HCT116 (cell line): ENCODE measurements at regions not wholly inside any gene's neighbourhood (a gene's known extent, or its start where the extent isn't known, plus 50 kb on each side); places are given as distances from the start of the nearest gene placed in this dataset.

Source experiments
- ATAC-seq: fragments of 200-7000 bp; cut with Tn5 transposase; 2 replicates; pipeline ENCODE4 v1.9.1; 2020; ENCODE audit warnings: mild to moderate bottlenecking, moderate library complexity
- BruUV-seq: library from RNA; stranded (reverse); fragments of 400-500 nt; replicated peaks from 2 replicates; lab custom pipeline; 2021; lab: Mats Ljungman, UMichigan
- CTCF ChIA-PET: fragments of 300-600 bp; sonication (Branson Sonifier 250); formaldehyde crosslinking; loops from one replicate; lab custom pipeline; 2021; ENCODE audit warnings: antibody characterized with exemption; lab: Charles Lee
- POLR2A ChIA-PET: fragments of 300-600, 350-600 bp; sonication (Branson Sonifier 250); formaldehyde crosslinking; loops from one replicate; lab custom pipeline; 2021; ENCODE audit warnings: antibody characterized with exemption; lab: Charles Lee
- RAD21 ChIA-PET, 2 experiments: fragments of 300-600 bp; sonication (Branson Sonifier 250); formaldehyde crosslinking; loops; one replicate each; lab custom pipeline; 2023; ENCODE audit warnings: low total read pairs in 2 of 2; ENCODE audit not compliant: uncharacterized antibody in 2 of 2, unreplicated experiment in 2 of 2, low non-redundant PET in 1 of 2; lab: Charles Lee
- DNase-seq: peaks from one replicate; pipeline ENCODE4 v3.0.0-alpha.2; 2010; ENCODE audit warnings: low read depth, low spot score
- H2AFZ ChIP-seq: fragments of 200-600 bp; shearing (Covaris generic), sonication (generic); 2 replicates; pipeline ENCODE4 v1.6.1; 2017; ENCODE audit warnings: low read depth, mixed run types, mixed read lengths, antibody characterized with exemption, low read length; ENCODE audit not compliant: poor library complexity, severe bottlenecking
- H3K27ac ChIP-seq: 2 replicates; pipeline ENCODE4 v1.5.1; 2012; ENCODE audit warnings: low read depth, low read length
- H3K27me3 ChIP-seq: fragments of 200-600 bp; sonication (generic); 2 replicates; pipeline ENCODE4 v1.6.1; 2016; ENCODE audit warnings: mixed run types, low read length, mixed read lengths; ENCODE audit not compliant: insufficient read depth
- H3K36me3 ChIP-seq, 2 experiments: fragments of 200-500 bp in 1 of 2; fragments of 200-600 bp in 1 of 2; sonication (Bioruptor generic) in 1 of 2; sonication (generic) in 1 of 2; 2 replicates each; pipeline versions ENCODE4 v1.5.1 to v1.6.1; 2014 to 2016; ENCODE audit warnings: low read length in 2 of 2, inconsistent platforms in 1 of 2, mixed read lengths in 1 of 2, mixed run types in 1 of 2; ENCODE audit not compliant: insufficient read depth in 2 of 2, control insufficient read depth in 1 of 2
- H3K4me1 ChIP-seq, 2 experiments: fragments of 200-600 bp in 1 of 2; sonication (generic) in 1 of 2; 2 replicates each; pipeline versions ENCODE4 v1.5.1 to v1.6.1; 2012 to 2017; ENCODE audit warnings: low read length in 2 of 2, inconsistent platforms in 1 of 2, mild to moderate bottlenecking in 1 of 2, mixed read lengths in 1 of 2, mixed run types in 1 of 2, moderate library complexity in 1 of 2; ENCODE audit not compliant: insufficient read depth in 2 of 2, control insufficient read depth in 1 of 2
- H3K4me2 ChIP-seq: fragments of 200-600 bp; sonication (generic); 2 replicates; pipeline ENCODE4 v1.6.1; 2017; ENCODE audit warnings: mixed run types, low read length, mixed read lengths
- H3K4me3 ChIP-seq, 2 experiments: fragments of 200-600 bp in 1 of 2; sonication (generic) in 1 of 2; replicated peaks in 1 of 2; 2 replicates each; pipeline ENCODE4 v1.5.1; 2011 to 2016; ENCODE audit warnings: low read length in 2 of 2, control low read depth in 1 of 2, low read depth in 1 of 2, mild to moderate bottlenecking in 1 of 2, mixed read lengths in 1 of 2, mixed run types in 1 of 2
- H3K79me2 ChIP-seq: fragments of 200-600 bp; sonication (generic); 2 replicates; pipeline ENCODE4 v1.6.1; 2017; ENCODE audit warnings: mild to moderate bottlenecking, mixed run types, low read length, moderate library complexity, mixed read lengths; ENCODE audit not compliant: insufficient read depth
- H3K9ac ChIP-seq: fragments of 200-600 bp; sonication (generic); 2 replicates; pipeline ENCODE4 v1.6.1; 2016; ENCODE audit warnings: low read length, mixed read lengths
- H3K9me2 ChIP-seq: fragments of 200-600 bp; sonication (generic), shearing (Covaris generic); 2 replicates; pipeline ENCODE4 v1.6.1; 2017; ENCODE audit warnings: mixed run types, mild to moderate bottlenecking, moderate library complexity; ENCODE audit not compliant: insufficient read depth
- H3K9me3 ChIP-seq, 2 experiments: fragments of 200-500 bp in 1 of 2; fragments of 200-600 bp in 1 of 2; sonication (Bioruptor generic) in 1 of 2; sonication (generic) in 1 of 2; 2 replicates each; pipeline ENCODE4 v1.6.1; 2014 to 2017; ENCODE audit warnings: low read length in 2 of 2, mixed read lengths in 2 of 2, inconsistent platforms in 1 of 2, low read depth in 1 of 2, mild to moderate bottlenecking in 1 of 2, mixed run types in 1 of 2, moderate library complexity in 1 of 2; ENCODE audit not compliant: control insufficient read depth in 1 of 2, insufficient read depth in 1 of 2
- H4K20me1 ChIP-seq: fragments of 200-600 bp; sonication (generic), shearing (Covaris generic); 2 replicates; pipeline ENCODE4 v1.6.1; 2017; ENCODE audit warnings: mixed run types, mild to moderate bottlenecking, moderate library complexity; ENCODE audit not compliant: insufficient read depth
- CEBPB ChIP-seq: IDR thresholded peaks from 2 replicates; pipeline ENCODE4 v1.6.1; 2012; ENCODE audit warnings: low read depth
- CTCF ChIP-seq, 3 experiments: fragments of 200-600 bp in 1 of 3; sonication (generic) in 1 of 3; IDR thresholded peaks in 2 of 3; conservative IDR thresholded peaks in 1 of 3; 2 replicates each; pipeline ENCODE4 v1.5.1; 2012 to 2017; ENCODE audit warnings: low read depth in 2 of 3, low read length in 2 of 3, antibody characterized with exemption in 1 of 3, borderline replicate concordance in 1 of 3, control low read depth in 1 of 3, mild to moderate bottlenecking in 1 of 3, mixed read lengths in 1 of 3, mixed run types in 1 of 3, moderate library complexity in 1 of 3; ENCODE audit not compliant: insufficient read depth in 1 of 3
- ELF1 ChIP-seq: IDR thresholded peaks from 2 replicates; pipeline ENCODE4 v1.6.1; 2012; ENCODE audit warnings: low read depth, borderline replicate concordance
- EZH2phosphoT487 ChIP-seq: fragments of 200-600 bp; IDR thresholded peaks from 2 replicates; pipeline ENCODE4 v1.6.1; 2018; ENCODE audit warnings: antibody characterized with exemption, borderline replicate concordance
- FOSL1 ChIP-seq: IDR thresholded peaks from 2 replicates; pipeline ENCODE4 v1.6.1; 2012; ENCODE audit warnings: low read depth
- JUND ChIP-seq: IDR thresholded peaks from 2 replicates; pipeline ENCODE4 v1.6.1; 2012
- MAX ChIP-seq: IDR thresholded peaks from 2 replicates; pipeline ENCODE4 v1.6.1; 2012
- RAD21 ChIP-seq: IDR thresholded peaks from 2 replicates; pipeline ENCODE4 v1.6.1; 2012; ENCODE audit warnings: low read depth, mild to moderate bottlenecking
- REST ChIP-seq: IDR thresholded peaks from 2 replicates; pipeline ENCODE4 v1.6.1; 2012; ENCODE audit warnings: low read depth
- SIN3A ChIP-seq: IDR thresholded peaks from 2 replicates; pipeline ENCODE4 v1.6.1; 2012; ENCODE audit warnings: low read depth
- SRF ChIP-seq: IDR thresholded peaks from 2 replicates; pipeline ENCODE4 v1.6.1; 2012; ENCODE audit warnings: low read depth
- TCF7L2 ChIP-seq: IDR thresholded peaks from 2 replicates; pipeline ENCODE4 v1.7.0; 2011; ENCODE audit warnings: borderline replicate concordance, inconsistent platforms; ENCODE audit not compliant: insufficient read depth, insufficient read length; ENCODE audit errors: extremely low read depth
- YY1 ChIP-seq: IDR thresholded peaks from 2 replicates; pipeline ENCODE4 v1.6.1; 2011; ENCODE audit warnings: low read length, low read depth, moderate library complexity, mild to moderate bottlenecking; ENCODE audit not compliant: insufficient replicate concordance; ENCODE audit errors: extremely low read depth
- ZFX ChIP-seq: fragments of 450-650 bp; IDR thresholded peaks from 2 replicates; pipeline ENCODE4 v1.6.1; 2017
- intact Hi-C: fragments of 100-400 bp; cut with micrococcal nuclease; formaldehyde crosslinking; loops from 2 replicates; pipeline ENCODE4 v1.10.0; 2022

GRCh38 chr1:168789501-168789900 is 60.5 kb upstream of the DPT start:
- H3K4me3 ChIP-seq: no peak overlapping the region
- H3K27me3 ChIP-seq: no peaks in the 10 kb centered on the region
- H3K36me3 ChIP-seq: no peaks in the 10 kb centered on the region
- no peak overlapping the region for H3K4me2 ChIP-seq
- no peaks in the 10 kb centered on the region for H3K79me2 ChIP-seq
- no peaks in the 10 kb centered on the region for H3K9me3 ChIP-seq
- no TSS peak for BruUV-seq
- ChIA-PET RAD21 (no interaction called here), CTCF (interaction anchor here (0.6 to 1.0 kb wide), 2 partner anchors 330 to 447 kb away, joined by 3 to 4 read pairs; no protein-coding TSS in a partner anchor)
- no peaks in the 10 kb centered on the region for H4K20me1 ChIP-seq
- no peak for ATAC-seq
- DNase-seq: no peak
- no peaks in the 10 kb centered on the region for H3K9me2 ChIP-seq
- no peak overlapping the region for H2AFZ ChIP-seq
- no peak overlapping the region for H3K9ac ChIP-seq
- intact Hi-C loops: no loop called here
- H3K4me1 ChIP-seq: no peaks in the 10 kb centered on the region
- TF ChIP-seq RAD21: peak; percentile 55
- no peak for TF ChIP-seq SRF
- peak in 2 of 3 experiments; percentile 26 to 36; a peak in 3 of 6 replicates for TF ChIP-seq CTCF (IDR thresholded peaks at IDR 0.05 in 2 of 3, conservative IDR thresholded peaks at IDR 0.05 in 1 of 3; ENCODE audit: borderline replicate concordance in 1 of 3, insufficient read depth in 1 of 3, low read depth in 2 of 3, low read length in 2 of 3)
- TF ChIP-seq, all 23 proteins: peak for 2
- POLR2A ChIA-PET: no interaction called here
- no peak overlapping the region for H3K27ac ChIP-seq

GRCh38 chr1:168792142-168792541 is 63.1 kb upstream of the DPT start:
- no peaks in the 10 kb centered on the region for H4K20me1 ChIP-seq
- H3K9me2 ChIP-seq: no peaks in the 10 kb centered on the region
- no TSS peak for BruUV-seq
- ChIA-PET CTCF (no interaction called here), POLR2A (no interaction called here), RAD21 (no interaction called here)
- H3K9ac ChIP-seq: no peak overlapping the region
- no peak overlapping the region for H3K4me3 ChIP-seq
- H3K4me2 ChIP-seq: no peak overlapping the region
- H2AFZ ChIP-seq: no peak overlapping the region
- DNase-seq (no peak), ATAC-seq (no peak)
- no peaks in the 10 kb centered on the region for H3K9me3 ChIP-seq
- H3K27me3 ChIP-seq: no peaks in the 10 kb centered on the region
- H3K79me2 ChIP-seq: no peaks in the 10 kb centered on the region
- H3K36me3 ChIP-seq: no peaks in the 10 kb centered on the region
- H3K27ac ChIP-seq: no peak overlapping the region
- intact Hi-C loops: no loop called here
- H3K4me1 ChIP-seq: no peaks in the 10 kb centered on the region
- TF ChIP-seq CEBPB (no peak), ELF1 (no peak), FOSL1 (no peak), MAX (no peak), EZH2phosphoT487 (no peak), TCF7L2 (no peak), RAD21 (no peak), ZFX (no peak), JUND (no peak), REST (no peak), SIN3A (no peak), YY1 (no peak), SRF (no peak)
